SU-DHL-6 (cell line): ENCODE measurements at regions not wholly inside any gene's neighbourhood (a gene's known extent, or its start where the extent isn't known, plus 50 kb on each side); places are given as distances from the start of the nearest gene placed in this dataset.

Experiments used
- H2AFZ ChIP-seq: fragments of 200-600 bp; sonication (generic); 2 replicates; pipeline ENCODE4 v1.6.1; 2014; ENCODE audit warnings: low read depth, mild to moderate bottlenecking, moderate library complexity, mixed read lengths, antibody characterized with exemption, low read length; ENCODE audit not compliant: severe bottlenecking
- H3F3A ChIP-seq: fragments of 200-600 bp; shearing (Covaris generic); 2 replicates; pipeline ENCODE4 v1.6.0; 2016; ENCODE audit warnings: antibody characterized with exemption, mild to moderate bottlenecking; ENCODE audit not compliant: insufficient read depth
- H3K27ac ChIP-seq: fragments of 200-600 bp; sonication (generic); 2 replicates; pipeline ENCODE4 v1.5.1; 2016; ENCODE audit warnings: low read depth, mild to moderate bottlenecking, low read length, moderate library complexity, mixed read lengths
- H3K27me3 ChIP-seq: fragments of 200-600 bp; sonication (generic), shearing (Covaris generic); 2 replicates; pipeline ENCODE4 v1.6.0; 2014; ENCODE audit warnings: mild to moderate bottlenecking, low read length
- H3K36me3 ChIP-seq: fragments of 200-600 bp; sonication (generic); 2 replicates; pipeline ENCODE4 v1.6.1; 2014; ENCODE audit warnings: mild to moderate bottlenecking, low read length, mixed read lengths
- H3K4me2 ChIP-seq: fragments of 300-600, 200-600 bp; shearing (Covaris generic), sonication (generic); 2 replicates; pipeline ENCODE4 v1.6.0; 2014; ENCODE audit warnings: low read length, low read depth, mild to moderate bottlenecking; ENCODE audit not compliant: poor library complexity, severe bottlenecking
- H3K4me3 ChIP-seq: fragments of 200-600 bp; sonication (generic); 2 replicates; pipeline ENCODE4 v1.5.1; 2014; ENCODE audit warnings: antibody characterized with exemption, low read length, mild to moderate bottlenecking, mixed read lengths; ENCODE audit not compliant: insufficient read depth, poor library complexity, severe bottlenecking
- H3K79me2 ChIP-seq: fragments of 200-600 bp; sonication (generic); 2 replicates; pipeline ENCODE4 v1.6.1; 2014; ENCODE audit warnings: mild to moderate bottlenecking, low read length, moderate library complexity; ENCODE audit not compliant: insufficient read depth
- H3K9ac ChIP-seq: fragments of 200-600 bp; sonication (generic); 2 replicates; pipeline ENCODE4 v1.7.0; 2014; ENCODE audit warnings: mild to moderate bottlenecking, low read length
- H3K9me2 ChIP-seq: fragments of 200-600 bp; sonication (generic); replicated peaks from 2 replicates; pipeline ENCODE4 v1.6.1; 2014; ENCODE audit warnings: low read length; ENCODE audit not compliant: insufficient read depth
- H3K9me3 ChIP-seq: fragments of 200-600 bp; sonication (generic); 2 replicates; pipeline ENCODE4 v1.6.1; 2014; ENCODE audit warnings: low read length, mixed read lengths; ENCODE audit not compliant: insufficient read depth
- H4K20me1 ChIP-seq: fragments of 200-600 bp; sonication (generic); 2 replicates; pipeline ENCODE4 v1.6.1; 2014; ENCODE audit warnings: low read depth, mild to moderate bottlenecking, antibody characterized with exemption, low read length, moderate library complexity, mixed read lengths
- CTCF ChIP-seq: fragments of 200-600 bp; sonication (generic); IDR thresholded peaks from one replicate; pipeline ENCODE4 v1.5.1; 2017; ENCODE audit warnings: antibody characterized with exemption, mild to moderate bottlenecking, low read length, moderate library complexity; ENCODE audit not compliant: insufficient read depth, poor library complexity, severe bottlenecking
- EZH2phosphoT487 ChIP-seq: fragments of 200-600 bp; sonication (generic), shearing (Covaris generic); conservative IDR thresholded peaks from 2 replicates; pipeline ENCODE4 v1.6.1; 2018; ENCODE audit warnings: mild to moderate bottlenecking, antibody characterized with exemption, low read length, moderate library complexity, mixed read lengths

- Histone ChIP-seq H3K9ac (no peak overlapping the region), H3K4me3 (no peak overlapping the region), H3K9me3 (no peaks in the 10 kb centered on the region), H3F3A (no peaks in the 10 kb centered on the region), H4K20me1 (no peaks in the 10 kb centered on the region), H3K27ac (no peak overlapping the region), H3K27me3 (no peaks in the 10 kb centered on the region), H3K36me3 (no peaks in the 10 kb centered on the region), H3K79me2 (no peaks in the 10 kb centered on the region), H2AFZ (peak overlapping the region; percentile 59), H3K4me2 (no peak overlapping the region), H3K9me2 (no peaks in the 10 kb centered on the region)
- TF ChIP-seq EZH2phosphoT487 (no peak), CTCF (no peak)
These were observed 1468.0 kb downstream of the C4orf33 start for GRCh38 chr4:130563889-130564418.

GRCh38 chr4:130568746-130569145, 1472.8 kb downstream of the C4orf33 start:
- H3K79me2 ChIP-seq: no peaks in the 10 kb centered on the region
- H3K27ac ChIP-seq: no peak overlapping the region
- no peak overlapping the region for H2AFZ ChIP-seq
- H3K27me3 ChIP-seq: no peaks in the 10 kb centered on the region
- H3K4me3 ChIP-seq: no peak overlapping the region
- no peak overlapping the region for H3K4me2 ChIP-seq
- H3K9me3 ChIP-seq: no peaks in the 10 kb centered on the region
- H3K9me2 ChIP-seq: no peaks in the 10 kb centered on the region
- no peaks in the 10 kb centered on the region for H3F3A ChIP-seq
- H3K36me3 ChIP-seq: no peaks in the 10 kb centered on the region
- H4K20me1 ChIP-seq: no peaks in the 10 kb centered on the region
- TF ChIP-seq EZH2phosphoT487 (no peak), CTCF (no peak)
- H3K9ac ChIP-seq: no peak overlapping the region

- Histone ChIP-seq H3K9me3 (no peaks in the 10 kb centered on the region), H4K20me1 (no peaks in the 10 kb centered on the region), H3K9me2 (no peaks in the 10 kb centered on the region), H3K27ac (peak overlapping the region; percentile 73), H3K4me2 (peak overlapping the region; percentile 29), H2AFZ (no peak overlapping the region), H3F3A (no peaks in the 10 kb centered on the region), H3K27me3 (no peaks in the 10 kb centered on the region), H3K9ac (no peak overlapping the region), H3K4me3 (no peak overlapping the region), H3K79me2 (no peaks in the 10 kb centered on the region), H3K36me3 (no peaks in the 10 kb centered on the region)
- TF ChIP-seq CTCF: no peak
- TF ChIP-seq EZH2phosphoT487: no peak
These were observed 1477.8 kb downstream of the C4orf33 start for GRCh38 chr4:130573742-130574141.
